B cell (primary cell): ENCODE measurements at regions not wholly inside any gene's neighbourhood (a gene's known extent, or its start where the extent isn't known, plus 50 kb on each side); places are given as distances from the start of the nearest gene placed in this dataset.

Experiments used
- ATAC-seq: fragments of 200-7000 bp; cut with Tn5 transposase; one replicate; pipeline ENCODE4 v1.10.0; 2021; ENCODE audit warnings: low read depth, mild to moderate bottlenecking, moderate number of reproducible peaks, moderate library complexity
- CTCF ChIA-PET: fragments of 350-600 bp; sonication (Branson Sonifier 250); formaldehyde crosslinking; loops from one replicate; lab custom pipeline; 2021; ENCODE audit warnings: antibody characterized with exemption, inconsistent platforms; lab: Charles Lee
- POLR2A ChIA-PET: fragments of 350-600 bp; sonication (Branson Sonifier 250); formaldehyde crosslinking; loops from one replicate; lab custom pipeline; 2021; ENCODE audit warnings: antibody characterized with exemption; lab: Charles Lee
- DNase-seq: peaks from one replicate; pipeline ENCODE4 v3.0.0; 2013
- H2AFZ ChIP-seq: 2 replicates; pipeline ENCODE4 v1.6.1; 2012; ENCODE audit warnings: mild to moderate bottlenecking, low read depth, low read length; ENCODE audit not compliant: insufficient read depth, poor library complexity, severe bottlenecking
- H3K27ac ChIP-seq, 2 donors: 1 replicate in 1 of 2; 2 replicates in 1 of 2; pipeline ENCODE4 v1.5.1; 2012 to 2013; ENCODE audit warnings: low read length in 2 of 2, mild to moderate bottlenecking in 2 of 2, moderate library complexity in 1 of 2
- H3K27me3 ChIP-seq, 4 experiments: fragments of 200-600 bp in 1 of 4; sonication (generic) in 1 of 4; replicated peaks in 1 of 4; 1 replicate in 2 of 4; 2 replicates in 2 of 4; pipeline versions ENCODE4 v1.6.1 to v1.7.0; 2013 to 2016; ENCODE audit warnings: low read length in 3 of 4, mild to moderate bottlenecking in 2 of 4, mixed read lengths in 1 of 4, moderate library complexity in 1 of 4; ENCODE audit not compliant: insufficient read depth in 4 of 4, control insufficient read depth in 3 of 4; ENCODE audit errors: control extremely low read depth in 1 of 4
- H3K36me3 ChIP-seq, 2 experiments: replicated peaks in 1 of 2; 1 replicate in 1 of 2; 2 replicates in 1 of 2; pipeline versions ENCODE4 v1.6.1 to v1.7.1; 2013; ENCODE audit warnings: low read length in 1 of 2; ENCODE audit not compliant: insufficient read depth in 2 of 2, control insufficient read depth in 1 of 2; ENCODE audit errors: control extremely low read depth in 1 of 2, extremely low read depth in 1 of 2
- H3K4me1 ChIP-seq, 2 donors: fragments of 200-600 bp in 1 of 2; sonication (generic) in 1 of 2; 1 replicate in 1 of 2; 2 replicates in 1 of 2; pipeline versions ENCODE4 v1.5.1 to v1.6.1; 2013 to 2017; ENCODE audit warnings: low read length in 2 of 2; ENCODE audit not compliant: control insufficient read depth in 2 of 2, insufficient read depth in 2 of 2
- H3K4me2 ChIP-seq: replicated peaks from 2 replicates; pipeline ENCODE3; 2012; ENCODE audit warnings: mild to moderate bottlenecking, low read depth, low read length; ENCODE audit not compliant: poor library complexity, severe bottlenecking
- H3K4me3 ChIP-seq, 5 experiments: fragments of 200-600 bp in 1 of 5; sonication (generic) in 1 of 5; 1 replicate in 3 of 5; 2 replicates in 2 of 5; pipeline versions ENCODE4 v1.5.1 to v1.7.0; 2011 to 2016; ENCODE audit warnings: low read length in 4 of 5, mild to moderate bottlenecking in 4 of 5, low read depth in 2 of 5, control low read depth in 1 of 5, moderate library complexity in 1 of 5; ENCODE audit not compliant: insufficient read depth in 1 of 5; ENCODE audit errors: control extremely low read depth in 1 of 5, extremely low read depth in 1 of 5
- H3K79me2 ChIP-seq: fragments of 200-600 bp; sonication (generic); one replicate; pipeline ENCODE4 v1.6.0; 2016; ENCODE audit warnings: low read length; ENCODE audit not compliant: control insufficient read depth, insufficient read depth
- H3K9ac ChIP-seq: fragments of 200-600 bp; sonication (generic); 2 replicates; pipeline ENCODE4 v1.6.1; 2017; ENCODE audit warnings: mild to moderate bottlenecking, low read length, moderate library complexity
- H3K9me3 ChIP-seq, 3 donors: one replicate each; pipeline versions ENCODE4 v1.6.1 to v1.7.1; 2013; ENCODE audit warnings: low read length in 2 of 3; ENCODE audit not compliant: control insufficient read depth in 2 of 3, insufficient read depth in 1 of 3; ENCODE audit errors: control extremely low read depth in 1 of 3
- H4K20me1 ChIP-seq: 2 replicates; pipeline ENCODE4 v1.6.0; 2012; ENCODE audit warnings: mild to moderate bottlenecking, low read length; ENCODE audit not compliant: insufficient read depth, control insufficient read depth, poor library complexity, severe bottlenecking
- H3K27ac Mint-ChIP-seq: one replicate; pipeline ENCODE4 v1.8.0; 2021; ENCODE audit warnings: mixed read lengths
- H3K27me3 Mint-ChIP-seq: one replicate; pipeline ENCODE4 v1.8.0; 2021; ENCODE audit warnings: mixed read lengths
- H3K4me1 Mint-ChIP-seq: one replicate; pipeline ENCODE4 v1.8.0; 2021; ENCODE audit warnings: mixed read lengths
- H3K4me3 Mint-ChIP-seq: one replicate; pipeline ENCODE4 v1.8.0; 2021; ENCODE audit warnings: mixed read lengths
- H3K9me3 Mint-ChIP-seq: one replicate; pipeline ENCODE4 v1.8.0; 2022; ENCODE audit warnings: mixed read lengths; ENCODE audit not compliant: insufficient read depth
- CTCF ChIP-seq: fragments of 200-600 bp; IDR thresholded peaks from one replicate; pipeline ENCODE4 v1.8.0; 2022; ENCODE audit warnings: antibody characterized with exemption, mild to moderate bottlenecking
- EZH2 ChIP-seq: IDR thresholded peaks from 2 replicates; pipeline ENCODE4 v1.6.1; 2012; ENCODE audit warnings: borderline replicate concordance, low read depth, mild to moderate bottlenecking, moderate library complexity, low read length; ENCODE audit not compliant: insufficient read depth, poor library complexity, severe bottlenecking
- WGBS: methylation state at CpG from one replicate; pipeline ENCODE4 v1.1.5; 2013; ENCODE audit warnings: missing lambda C conversion rate; ENCODE audit not compliant: insufficient coverage; 5-methylcytosine and 5-hydroxymethylcytosine counted together
- intact Hi-C: fragments of 100-400 bp; cut with micrococcal nuclease; formaldehyde crosslinking; loops from one replicate; pipeline ENCODE4 v1.10.0; 2022

GRCh38 chr17:77905266-77905665, 53.2 kb upstream of the TNRC6C start:
- Histone ChIP-seq H3K4me3 (no peak overlapping the region), H3K9me3 (peaks cover 0 to 10% (median 0%) of the 10 kb centered on the region in 3 donors), H2AFZ (no peak overlapping the region), H3K79me2 (no peaks in the 10 kb centered on the region), H3K27me3 (peaks cover 0 to 58% (median 4%) of the 10 kb centered on the region in 4 experiments), H3K36me3 (no peaks in the 10 kb centered on the region), H3K4me1 (no peaks in the 10 kb centered on the region), H3K27ac (no peak overlapping the region), H3K4me2 (no peak overlapping the region), H4K20me1 (no peaks in the 10 kb centered on the region), H3K9ac (no peak overlapping the region)
- ChIA-PET CTCF (interaction anchor here (1.0 kb wide), 1 partner anchor 10 kb away, joined by 3 read pairs; no protein-coding TSS in a partner anchor), POLR2A (interaction anchor here (0.7 kb wide), 1 partner anchor 10 kb away, joined by 4 read pairs; no protein-coding TSS in a partner anchor)
- intact Hi-C loops: no loop called here
- Mint-ChIP-seq H3K9me3 (no peaks in the 10 kb centered on the region), H3K27me3 (peaks cover 63% of the 10 kb centered on the region), H3K4me1 (no peaks in the 10 kb centered on the region), H3K27ac (no peak overlapping the region), H3K4me3 (no peak overlapping the region)
- WGBS: 89% methylated on average over 8 of the region's 14 CpGs
- DNase-seq: no peak
- no peak for ATAC-seq
- TF ChIP-seq CTCF (no peak), EZH2 (no peak)

- TF ChIP-seq CTCF: no peak
- TF ChIP-seq EZH2: no peak
- Mint-ChIP-seq H3K9me3 (no peaks in the 10 kb centered on the region), H3K4me1 (no peaks in the 10 kb centered on the region), H3K27ac (no peak overlapping the region), H3K27me3 (peaks cover 65% of the 10 kb centered on the region), H3K4me3 (no peak overlapping the region)
- Histone ChIP-seq H3K4me1 (no peaks in the 10 kb centered on the region), H3K79me2 (no peaks in the 10 kb centered on the region), H2AFZ (no peak overlapping the region), H3K9ac (no peak overlapping the region), H4K20me1 (no peaks in the 10 kb centered on the region), H3K36me3 (no peaks in the 10 kb centered on the region), H3K4me2 (no peak overlapping the region), H3K9me3 (peaks cover 0 to 10% (median 0%) of the 10 kb centered on the region in 3 donors), H3K27me3 (peaks cover 0 to 56% (median 3%) of the 10 kb centered on the region in 4 experiments), H3K4me3 (no peak overlapping the region), H3K27ac (no peak overlapping the region)
- 91% methylated on average over 8 of the region's 9 CpGs for WGBS
- ChIA-PET CTCF (no interaction called here), POLR2A (interaction anchor here (0.7 kb wide), 1 partner anchor 10 kb away, joined by 4 read pairs; no protein-coding TSS in a partner anchor)
- no peak for ATAC-seq
- DNase-seq: no peak
- intact Hi-C loops: no loop called here
Measured at GRCh38 chr17:77905766-77906165, 52.7 kb upstream of the TNRC6C start.
